Gastrocnemius medialis (tissue), 4 donors: ENCODE measurements at regions not wholly inside any gene's neighbourhood (a gene's known extent, or its start where the extent isn't known, plus 50 kb on each side); places are given as distances from the start of the nearest gene placed in this dataset.

Source experiments
- ATAC-seq, 2 donors: fragments of 150-250 bp; one replicate each; pipeline ENCODE4 v1.9.1; 2016
- DNase-seq, 2 donors: peaks; one replicate each; pipeline ENCODE4 v3.0.0-alpha.2; 2019
- H3K27ac ChIP-seq, 4 donors: fragments of 200-600 bp; sonication (generic); 1 replicate in 1 of 4; 2 replicates in 3 of 4; pipeline ENCODE4 v1.5.1; 2016 to 2018; ENCODE audit warnings: mild to moderate bottlenecking in 2 of 4, moderate library complexity in 1 of 4
- H3K27me3 ChIP-seq, 3 donors: fragments of 200-600 bp; sonication (generic) in 2 of 3; 1 replicate in 1 of 3; 2 replicates in 2 of 3; pipeline versions ENCODE4 v1.5.1 to v1.6.0; 2016 to 2019; ENCODE audit warnings: mild to moderate bottlenecking in 1 of 3, moderate library complexity in 1 of 3
- H3K36me3 ChIP-seq, 2 donors: fragments of 200-600 bp; sonication (generic) in 1 of 2; one replicate each; pipeline ENCODE4 v1.5.1; 2017 to 2018
- H3K4me1 ChIP-seq, 2 donors: fragments of 200-600 bp; sonication (generic) in 1 of 2; one replicate each; pipeline ENCODE4 v1.5.1; 2016 to 2017; ENCODE audit warnings: mild to moderate bottlenecking in 2 of 2
- H3K4me3 ChIP-seq, 4 donors: fragments of 200-600 bp; sonication (generic) in 3 of 4; 1 replicate in 1 of 4; 2 replicates in 3 of 4; pipeline ENCODE4 v1.5.1; 2016 to 2019; ENCODE audit warnings: mild to moderate bottlenecking in 2 of 4
- H3K9me3 ChIP-seq, 3 donors: fragments of 200-600 bp; sonication (generic) in 2 of 3; 1 replicate in 1 of 3; 2 replicates in 2 of 3; pipeline ENCODE4 v1.5.1; 2016 to 2019
- POLR2A ChIP-seq, 2 donors: fragments of 450-650 bp; IDR thresholded peaks; one replicate each; pipeline ENCODE4 v1.6.1; 2017; ENCODE audit warnings: antibody characterized with exemption in 2 of 2, mild to moderate bottlenecking in 2 of 2, moderate library complexity in 2 of 2
- in situ Hi-C, 4 donors: fragments of 200-750 bp; cut with MboI; loops; one replicate each; pipeline versions ENCODE4 v1.15.0 to v1.8.0; 2017; ENCODE audit warnings: low sequenced_read_pairs in 4 of 4
- intact Hi-C: fragments of 100-400 bp; cut with DNase I; formaldehyde crosslinking; loops from one replicate; pipeline ENCODE4 v1.15.1; 2023; ENCODE audit warnings: low total_unique reads
- TF ChIP-seq, protein P1 (sequence below), 5 experiments: fragments of 450-650 bp in 3 of 5; fragments of 200-600 bp in 2 of 5; sonication (generic) in 2 of 5; IDR thresholded peaks in 4 of 5; conservative IDR thresholded peaks in 1 of 5; 1 replicate in 4 of 5; 2 replicates in 1 of 5; pipeline ENCODE4 v1.5.1; 2016 to 2019; ENCODE audit warnings: antibody characterized with exemption in 5 of 5, mild to moderate bottlenecking in 3 of 5, moderate library complexity in 3 of 5

DNA sequence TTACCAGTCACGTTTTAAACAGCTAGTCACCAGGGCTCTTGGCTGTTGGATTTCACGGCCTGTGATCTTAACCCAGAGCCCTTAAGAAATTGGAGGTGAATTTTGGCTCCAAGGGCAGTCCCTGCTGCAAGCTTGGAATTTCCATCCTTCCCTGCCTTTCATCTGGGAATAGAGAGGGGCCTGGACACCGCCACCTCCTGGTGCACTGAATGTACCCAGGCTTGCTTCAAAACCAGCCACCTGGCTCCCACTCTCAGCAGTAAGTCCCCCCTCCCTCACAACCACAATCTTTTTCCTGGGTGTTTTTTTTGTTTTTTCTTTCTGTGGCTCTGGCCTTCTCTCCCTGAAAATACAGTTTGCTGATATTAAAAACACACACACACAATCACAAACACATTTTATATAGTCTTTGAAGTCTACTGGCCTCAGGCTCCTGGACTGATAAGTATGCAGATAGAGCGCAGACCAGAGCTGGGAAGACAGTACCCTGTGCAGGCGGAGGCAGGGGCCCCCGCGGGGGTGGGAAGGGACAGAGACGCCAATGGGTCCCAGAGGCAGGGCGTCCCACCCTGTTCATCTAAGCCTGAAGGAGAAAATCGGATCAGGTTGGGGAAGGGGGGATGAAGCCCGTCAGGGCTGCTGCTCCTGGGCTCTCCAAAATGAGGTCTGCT, 65.8 kb upstream of the IGSF21 start:
- no peak overlapping the region for H3K27ac ChIP-seq
- H3K4me3 ChIP-seq = no peak overlapping the region
- no peaks in the 10 kb centered on the region for H3K4me1 ChIP-seq
- in situ Hi-C loops (no loop called here), intact Hi-C loops (no loop called here)
- H3K27me3 ChIP-seq = no peaks in the 10 kb centered on the region
- DNase-seq (no peak), ATAC-seq (no peak)
- H3K36me3 ChIP-seq = no peaks in the 10 kb centered on the region
- TF ChIP-seq, protein P1, sequence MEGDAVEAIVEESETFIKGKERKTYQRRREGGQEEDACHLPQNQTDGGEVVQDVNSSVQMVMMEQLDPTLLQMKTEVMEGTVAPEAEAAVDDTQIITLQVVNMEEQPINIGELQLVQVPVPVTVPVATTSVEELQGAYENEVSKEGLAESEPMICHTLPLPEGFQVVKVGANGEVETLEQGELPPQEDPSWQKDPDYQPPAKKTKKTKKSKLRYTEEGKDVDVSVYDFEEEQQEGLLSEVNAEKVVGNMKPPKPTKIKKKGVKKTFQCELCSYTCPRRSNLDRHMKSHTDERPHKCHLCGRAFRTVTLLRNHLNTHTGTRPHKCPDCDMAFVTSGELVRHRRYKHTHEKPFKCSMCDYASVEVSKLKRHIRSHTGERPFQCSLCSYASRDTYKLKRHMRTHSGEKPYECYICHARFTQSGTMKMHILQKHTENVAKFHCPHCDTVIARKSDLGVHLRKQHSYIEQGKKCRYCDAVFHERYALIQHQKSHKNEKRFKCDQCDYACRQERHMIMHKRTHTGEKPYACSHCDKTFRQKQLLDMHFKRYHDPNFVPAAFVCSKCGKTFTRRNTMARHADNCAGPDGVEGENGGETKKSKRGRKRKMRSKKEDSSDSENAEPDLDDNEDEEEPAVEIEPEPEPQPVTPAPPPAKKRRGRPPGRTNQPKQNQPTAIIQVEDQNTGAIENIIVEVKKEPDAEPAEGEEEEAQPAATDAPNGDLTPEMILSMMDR (IDR thresholded peaks at IDR 0.05 in 4 of 5, conservative IDR thresholded peaks at IDR 0.05 in 1 of 5) = no peak
- TF ChIP-seq POLR2A (IDR thresholded peaks at IDR 0.05) = no peak
- no peaks in the 10 kb centered on the region for H3K9me3 ChIP-seq

DNA sequence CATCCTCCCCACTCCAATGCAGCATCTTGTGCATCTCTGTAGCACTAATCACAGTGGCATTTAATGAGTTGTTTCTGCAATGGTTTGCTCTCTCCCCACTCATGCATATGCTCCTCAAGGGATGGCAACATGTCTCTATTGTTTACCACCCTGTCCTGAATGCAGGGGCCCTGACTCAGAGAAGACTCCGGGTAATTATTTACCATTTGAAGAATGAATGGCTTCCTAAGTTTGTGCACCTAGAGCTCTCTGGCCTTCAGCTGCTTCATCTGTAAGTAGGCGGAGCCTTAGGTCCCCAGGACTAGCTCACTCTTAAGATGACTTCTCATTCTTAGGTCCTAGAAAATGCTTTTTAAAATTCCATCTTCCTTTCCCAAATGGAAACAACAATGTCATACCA, 63.7 kb upstream of the IGSF21 start:
- in situ Hi-C loops (no loop called here), intact Hi-C loops (no loop called here)
- no peak overlapping the region for H3K27ac ChIP-seq
- H3K4me1 ChIP-seq = no peaks in the 10 kb centered on the region
- no peaks in the 10 kb centered on the region for H3K27me3 ChIP-seq
- no peak for TF ChIP-seq POLR2A (IDR thresholded peaks at IDR 0.05)
- TF ChIP-seq, protein P1 (IDR thresholded peaks at IDR 0.05 in 4 of 5, conservative IDR thresholded peaks at IDR 0.05 in 1 of 5) = no peak
- ATAC-seq (no peak), DNase-seq (no peak)
- no peaks in the 10 kb centered on the region for H3K9me3 ChIP-seq
- H3K4me3 ChIP-seq = no peak overlapping the region
- no peaks in the 10 kb centered on the region for H3K36me3 ChIP-seq

DNA sequence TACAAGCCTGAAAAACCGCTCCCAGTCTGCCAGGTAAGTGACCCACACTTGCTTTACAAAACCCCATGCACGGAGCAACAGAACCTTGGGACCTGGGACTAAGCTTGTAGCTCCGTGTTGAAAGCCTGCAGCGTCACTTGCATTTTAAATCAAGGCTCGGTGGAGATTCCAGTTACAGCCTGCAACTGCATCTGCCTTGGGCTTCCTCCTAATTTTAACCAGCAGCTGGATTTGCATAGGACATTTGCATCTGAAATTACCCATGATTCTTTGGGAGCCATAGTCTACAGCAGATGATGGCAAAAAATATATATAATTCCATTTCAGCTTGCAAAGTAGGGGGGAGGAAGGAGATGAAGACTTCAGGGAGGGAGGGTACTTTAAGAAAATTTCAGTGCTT, 62.4 kb upstream of the IGSF21 start:
- no peaks in the 10 kb centered on the region for H3K27me3 ChIP-seq
- in situ Hi-C loops (no loop called here), intact Hi-C loops (no loop called here)
- H3K4me3 ChIP-seq = no peak overlapping the region
- H3K36me3 ChIP-seq = no peaks in the 10 kb centered on the region
- no peaks in the 10 kb centered on the region for H3K4me1 ChIP-seq
- DNase-seq (no peak), ATAC-seq (no peak)
- no peak overlapping the region for H3K27ac ChIP-seq
- H3K9me3 ChIP-seq = no peaks in the 10 kb centered on the region
- TF ChIP-seq, protein P1 (IDR thresholded peaks at IDR 0.05 in 4 of 5, conservative IDR thresholded peaks at IDR 0.05 in 1 of 5) = no peak
- TF ChIP-seq POLR2A (IDR thresholded peaks at IDR 0.05) = no peak

DNA sequence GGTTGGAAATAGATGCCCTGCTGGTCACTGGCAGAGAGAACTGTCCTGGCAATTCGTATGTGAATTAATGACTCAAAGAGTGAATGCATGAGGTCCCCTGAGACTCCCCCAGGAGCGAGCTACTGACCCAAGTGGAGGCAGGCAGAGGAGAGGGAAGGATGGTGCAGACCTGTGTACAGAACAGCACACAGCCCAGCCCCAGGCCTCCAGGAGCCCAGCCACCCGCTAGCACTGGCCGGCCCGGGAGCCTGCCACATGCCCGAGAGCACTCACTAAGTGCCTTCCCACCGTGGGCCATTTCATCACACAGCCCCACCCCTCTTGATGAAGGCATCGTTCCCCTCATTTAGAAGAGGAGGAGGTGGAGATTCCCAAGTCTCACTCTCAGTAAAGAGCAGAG, 62.0 kb upstream of the IGSF21 start:
- no peaks in the 10 kb centered on the region for H3K36me3 ChIP-seq
- no peaks in the 10 kb centered on the region for H3K4me1 ChIP-seq
- ATAC-seq = no peak
- H3K4me3 ChIP-seq = no peak overlapping the region
- H3K27ac ChIP-seq = no peak overlapping the region
- no peaks in the 10 kb centered on the region for H3K9me3 ChIP-seq
- TF ChIP-seq POLR2A (IDR thresholded peaks at IDR 0.05) = no peak
- TF ChIP-seq, protein P1 (IDR thresholded peaks at IDR 0.05 in 4 of 5, conservative IDR thresholded peaks at IDR 0.05 in 1 of 5) = no peak
- H3K27me3 ChIP-seq = no peaks in the 10 kb centered on the region
- in situ Hi-C loops = no loop called here
- intact Hi-C loops = no loop called here
- DNase-seq = no peak

DNA sequence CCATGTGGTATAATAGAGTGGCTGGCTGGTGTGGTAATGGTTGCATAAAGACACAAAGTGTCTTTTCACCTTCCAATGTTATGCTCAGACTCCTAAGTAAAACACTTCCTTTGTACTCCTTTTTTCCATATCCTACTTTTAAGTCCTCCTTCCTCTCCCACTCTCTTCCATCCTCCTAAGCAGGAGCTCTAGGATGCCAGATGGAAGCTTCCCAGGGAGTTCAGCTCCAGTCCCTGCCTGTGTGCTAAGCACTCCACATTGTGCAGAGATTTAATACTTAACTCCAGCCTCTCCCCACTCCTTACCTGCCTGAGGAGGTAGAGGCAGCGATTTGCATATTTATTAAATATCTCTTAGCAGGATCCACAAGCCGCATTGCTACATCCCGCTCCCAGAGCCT, 60.5 kb upstream of the IGSF21 start:
- H3K36me3 ChIP-seq = no peaks in the 10 kb centered on the region
- no peak for DNase-seq
- no peak for ATAC-seq
- no peaks in the 10 kb centered on the region for H3K9me3 ChIP-seq
- in situ Hi-C loops (no loop called here), intact Hi-C loops (no loop called here)
- no peak overlapping the region for H3K4me3 ChIP-seq
- H3K4me1 ChIP-seq = no peaks in the 10 kb centered on the region
- TF ChIP-seq POLR2A (IDR thresholded peaks at IDR 0.05) = no peak
- TF ChIP-seq, protein P1 (IDR thresholded peaks at IDR 0.05 in 4 of 5, conservative IDR thresholded peaks at IDR 0.05 in 1 of 5) = no peak
- no peak overlapping the region for H3K27ac ChIP-seq
- no peaks in the 10 kb centered on the region for H3K27me3 ChIP-seq
